ENCODE measurements at regions not wholly inside any gene's neighbourhood (a gene's known extent, or its start where the extent isn't known, plus 50 kb on each side); places are given as distances from the start of the nearest gene placed in this dataset.

GRCh38 chr6:153575528-153575927 lies 444.4 kb upstream of the RGS17 start:
- DNase-seq (ENCODE audit: low read depth) = no peak
- TF ChIP-seq CTCF (IDR thresholded peaks at IDR 0.05; ENCODE audit: control insufficient read depth, extremely low read depth, insufficient read depth) = no peak

GRCh38 chr6:153574231-153574630 lies 443.1 kb upstream of the RGS17 start:
- TF ChIP-seq CTCF (IDR thresholded peaks at IDR 0.05; ENCODE audit: control insufficient read depth, extremely low read depth, insufficient read depth) = no peak
- no peak for DNase-seq (ENCODE audit: low read depth)
- no peak overlapping the region for H3K4me3 ChIP-seq (ENCODE audit: low read depth, low read length)

More at GRCh38 chr6:153575528-153575927, 444.4 kb upstream of the RGS17 start:
- no peak overlapping the region for H3K4me3 ChIP-seq (ENCODE audit: low read depth, low read length)

GRCh38 chr6:153572371-153572770 lies 441.3 kb upstream of the RGS17 start:
- no peak overlapping the region for H3K4me3 ChIP-seq (ENCODE audit: low read depth, low read length)
- no peak for DNase-seq (ENCODE audit: low read depth)

GRCh38 chr6:153568628-153569027 lies 437.5 kb upstream of the RGS17 start:
- no peak for TF ChIP-seq CTCF (IDR thresholded peaks at IDR 0.05; ENCODE audit: control insufficient read depth, extremely low read depth, insufficient read depth)
- no peak overlapping the region for H3K4me3 ChIP-seq (ENCODE audit: low read depth, low read length)
- DNase-seq (ENCODE audit: low read depth) = no peak

More at GRCh38 chr6:153572371-153572770, 441.3 kb upstream of the RGS17 start:
- no peak for TF ChIP-seq CTCF (IDR thresholded peaks at IDR 0.05; ENCODE audit: control insufficient read depth, extremely low read depth, insufficient read depth)

- DNase-seq (ENCODE audit: low read depth) = peak; percentile 52
- H3K4me3 ChIP-seq (ENCODE audit: low read depth, low read length) = no peak overlapping the region
- TF ChIP-seq CTCF (IDR thresholded peaks at IDR 0.05; ENCODE audit: control insufficient read depth, extremely low read depth, insufficient read depth) = no peak
Observed at GRCh38 chr6:153564803-153565202, 433.7 kb upstream of the RGS17 start.

- no peak for DNase-seq (ENCODE audit: low read depth)
- no peak overlapping the region for H3K4me3 ChIP-seq (ENCODE audit: low read depth, low read length)
- no peak for TF ChIP-seq CTCF (IDR thresholded peaks at IDR 0.05; ENCODE audit: control insufficient read depth, extremely low read depth, insufficient read depth)
Observed at GRCh38 chr6:153563001-153563400, 431.9 kb upstream of the RGS17 start.

- DNase-seq (ENCODE audit: low read depth) = peak; percentile 32
- no peak overlapping the region for H3K4me3 ChIP-seq (ENCODE audit: low read depth, low read length)
- peak; percentile 79 for TF ChIP-seq CTCF (IDR thresholded peaks at IDR 0.05; ENCODE audit: control insufficient read depth, extremely low read depth, insufficient read depth)
Observed at GRCh38 chr6:153553627-153554026, 422.5 kb upstream of the RGS17 start.
